Liver (tissue), 3 donors: ENCODE measurements at regions not wholly inside any gene's neighbourhood (a gene's known extent, or its start where the extent isn't known, plus 50 kb on each side); places are given as distances from the start of the nearest gene placed in this dataset.

Source experiments
- CTCF ChIP-seq: fragments of 150-350 bp; IDR thresholded peaks from 2 replicates; pipeline ENCODE4 v1.5.1; 2017; ENCODE audit warnings: improper control_type of control experiment, low read depth, low read length; ENCODE audit not compliant: missing input control
- HNF4G ChIP-seq: IDR thresholded peaks from 2 replicates; pipeline ENCODE4 v1.6.1; 2016; ENCODE audit warnings: antibody characterized with exemption
- JUND ChIP-seq, 2 donors: IDR thresholded peaks; 2 replicates each; pipeline ENCODE4 v1.6.1; 2016; ENCODE audit warnings: antibody characterized with exemption in 2 of 2
- RAD21 ChIP-seq, 2 donors: IDR thresholded peaks; 2 replicates each; pipeline ENCODE4 v1.6.1; 2016; ENCODE audit warnings: antibody characterized with exemption in 2 of 2, mild to moderate bottlenecking in 2 of 2
- SP1 ChIP-seq: IDR thresholded peaks from 2 replicates; pipeline ENCODE4 v1.6.1; 2018; ENCODE audit warnings: antibody characterized with exemption, mild to moderate bottlenecking
- TAF1 ChIP-seq: conservative IDR thresholded peaks from 2 replicates; pipeline ENCODE4 v1.6.1; 2016; ENCODE audit warnings: antibody characterized with exemption, mild to moderate bottlenecking
- YY1 ChIP-seq: IDR thresholded peaks from 2 replicates; pipeline ENCODE4 v1.6.1; 2016; ENCODE audit warnings: antibody characterized with exemption, mild to moderate bottlenecking
- donor health status: healthy.
- donor health status: healthy.

GRCh38 chr4:63170923-63171322 lies 1238.3 kb downstream of the TECRL start:
- TF ChIP-seq CTCF (no peak), JUND (IDR thresholded peaks at IDR 0.05) (no peak), SP1 (no peak), YY1 (no peak), RAD21 (IDR thresholded peaks at IDR 0.05) (no peak), HNF4G (no peak), TAF1 (no peak)
